Caki2 (cell line): ENCODE measurements at regions not wholly inside any gene's neighbourhood (a gene's known extent, or its start where the extent isn't known, plus 50 kb on each side); places are given as distances from the start of the nearest gene placed in this dataset.

Experiments
- DNase-seq: peaks from one replicate; pipeline ENCODE4 v3.0.0-alpha.2; 2015; ENCODE audit warnings: low read depth
- in situ Hi-C: cut with HindIII; loops from 2 replicates; pipeline ENCODE4 v1.10.0; 2016; ENCODE audit warnings: low sequenced_read_pairs, low pct_unique_long_range_greater_than_20kb, mixed read lengths

GRCh38 chr9:26746357-26747072 is 146.1 kb downstream of the CAAP1 start:
- in situ Hi-C loops, result no loop called here
- peak; percentile 60 for DNase-seq

- in situ Hi-C loops, result no loop called here
These were observed 147.5 kb downstream of the CAAP1 start for GRCh38 chr9:26745111-26745510.

GRCh38 chr9:26744191-26744965 is 148.2 kb downstream of the CAAP1 start:
- in situ Hi-C loops, result no loop called here
- no peak for DNase-seq

More at GRCh38 chr9:26745111-26745510, 147.5 kb downstream of the CAAP1 start:
- no peak for DNase-seq

- no peak for DNase-seq
- in situ Hi-C loops, result no loop called here
These were observed 149.7 kb downstream of the CAAP1 start for GRCh38 chr9:26742828-26743476.

- in situ Hi-C loops, result no loop called here
- DNase-seq, result no peak
These were observed 157.4 kb downstream of the CAAP1 start for GRCh38 chr9:26735160-26735559.

- DNase-seq, result no peak
- in situ Hi-C loops, result no loop called here
These were observed 163.4 kb downstream of the CAAP1 start for GRCh38 chr9:26729187-26729586.

- DNase-seq, result no peak
- in situ Hi-C loops, result no loop called here
These were observed 165.1 kb downstream of the CAAP1 start for GRCh38 chr9:26727471-26727870.

GRCh38 chr9:26725573-26725972 is 167.0 kb downstream of the CAAP1 start:
- in situ Hi-C loops, result no loop called here
- DNase-seq, result no peak

GRCh38 chr9:26723486-26723885 is 169.1 kb downstream of the CAAP1 start:
- in situ Hi-C loops, result no loop called here
- DNase-seq, result no peak

- in situ Hi-C loops, result no loop called here
- DNase-seq, result no peak
These were observed 169.8 kb downstream of the CAAP1 start for GRCh38 chr9:26722755-26723154.

GRCh38 chr9:26710008-26710407 is 182.6 kb downstream of the CAAP1 start:
- in situ Hi-C loops, result no loop called here

GRCh38 chr9:26706223-26706622 is 186.4 kb downstream of the CAAP1 start:
- in situ Hi-C loops, result no loop called here
- DNase-seq, result no peak

More at GRCh38 chr9:26710008-26710407, 182.6 kb downstream of the CAAP1 start:
- DNase-seq, result no peak

- DNase-seq, result no peak
- in situ Hi-C loops, result no loop called here
These were observed 197.3 kb downstream of the CAAP1 start for GRCh38 chr9:26695298-26695622.

- in situ Hi-C loops, result no loop called here
- no peak for DNase-seq
These were observed 198.0 kb downstream of the CAAP1 start for GRCh38 chr9:26694381-26695297.

- no peak for DNase-seq
- in situ Hi-C loops, result no loop called here
These were observed 203.6 kb downstream of the CAAP1 start for GRCh38 chr9:26689041-26689440.

GRCh38 chr9:26687421-26687820 is 205.2 kb downstream of the CAAP1 start:
- in situ Hi-C loops, result no loop called here
- no peak for DNase-seq

- in situ Hi-C loops, result no loop called here
- no peak for DNase-seq
These were observed 206.8 kb downstream of the CAAP1 start for GRCh38 chr9:26685818-26686217.

GRCh38 chr9:26684029-26684428 is 208.6 kb downstream of the CAAP1 start:
- DNase-seq, result no peak
- in situ Hi-C loops, result no loop called here
